ENCODE measurements at regions not wholly inside any gene's neighbourhood (a gene's known extent, or its start where the extent isn't known, plus 50 kb on each side); places are given as distances from the start of the nearest gene placed in this dataset.

- no peak for TF ChIP-seq POLR2AphosphoS5 (IDR thresholded peaks at IDR 0.05)
- no peak for TF ChIP-seq POLR2A (IDR thresholded peaks at IDR 0.05; ENCODE audit: low read depth)
- no peak for TF ChIP-seq CTCF (IDR thresholded peaks at IDR 0.05)
- no peak for TF ChIP-seq EP300 (IDR thresholded peaks at IDR 0.05)
Measured at GRCh38 chrX:10726647-10727046, 106.3 kb upstream of the MID1 start.
